ENCODE measurements at regions not wholly inside any gene's neighbourhood (a gene's known extent, or its start where the extent isn't known, plus 50 kb on each side); places are given as distances from the start of the nearest gene placed in this dataset.

GRCh38 chr2:40043641-40044040 is 264.6 kb upstream of the THUMPD2 start:
- peak overlapping the region; percentile 89 for H3K4ac ChIP-seq (ENCODE audit: low read depth, low read length)
- peak overlapping the region; percentile 89 for H4K91ac ChIP-seq (ENCODE audit: insufficient read depth, low read depth, low read length)
- TF ChIP-seq CTCF (conservative IDR thresholded peaks at IDR 0.05; ENCODE audit: low read depth, low read length) (no peak), NFE2L2 (IDR thresholded peaks at IDR 0.05; ENCODE audit: low read depth, low read length) (no peak), CHD1 (IDR thresholded peaks at IDR 0.05; ENCODE audit: low read depth, low read length) (no peak), BHLHE40 (IDR thresholded peaks at IDR 0.05; ENCODE audit: low read depth, low read length) (no peak), FOS (IDR thresholded peaks at IDR 0.05; ENCODE audit: low read depth, low read length) (no peak), MXI1 (IDR thresholded peaks at IDR 0.05; ENCODE audit: borderline replicate concordance, low read depth, low read length) (no peak), RFX5 (IDR thresholded peaks at IDR 0.05; ENCODE audit: low read depth, low read length) (no peak), RCOR1 (IDR thresholded peaks at IDR 0.05; ENCODE audit: insufficient replicate concordance, low read length) (no peak), MAZ (IDR thresholded peaks at IDR 0.05; ENCODE audit: borderline replicate concordance, low read depth, low read length) (no peak), POLR2A (IDR thresholded peaks at IDR 0.05; ENCODE audit: low read depth, low read length) (no peak), USF2 (IDR thresholded peaks at IDR 0.05; ENCODE audit: low read depth, low read length) (no peak), SMC3 (IDR thresholded peaks at IDR 0.05; ENCODE audit: low read depth, low read length) (no peak)
- TF ChIP-seq, protein P1, sequence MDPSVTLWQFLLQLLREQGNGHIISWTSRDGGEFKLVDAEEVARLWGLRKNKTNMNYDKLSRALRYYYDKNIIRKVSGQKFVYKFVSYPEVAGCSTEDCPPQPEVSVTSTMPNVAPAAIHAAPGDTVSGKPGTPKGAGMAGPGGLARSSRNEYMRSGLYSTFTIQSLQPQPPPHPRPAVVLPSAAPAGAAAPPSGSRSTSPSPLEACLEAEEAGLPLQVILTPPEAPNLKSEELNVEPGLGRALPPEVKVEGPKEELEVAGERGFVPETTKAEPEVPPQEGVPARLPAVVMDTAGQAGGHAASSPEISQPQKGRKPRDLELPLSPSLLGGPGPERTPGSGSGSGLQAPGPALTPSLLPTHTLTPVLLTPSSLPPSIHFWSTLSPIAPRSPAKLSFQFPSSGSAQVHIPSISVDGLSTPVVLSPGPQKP (IDR thresholded peaks at IDR 0.05; ENCODE audit: borderline replicate concordance, low read depth, low read length) = no peak
- no peak overlapping the region for H3K23ac ChIP-seq (ENCODE audit: low read depth, low read length)
- BruUV-seq (replicated peaks) = no TSS peak
- no peaks in the 10 kb centered on the region for H4K20me1 ChIP-seq (ENCODE audit: insufficient read depth, low read length)
- no peaks in the 10 kb centered on the region for H3K9me3 ChIP-seq (ENCODE audit: control insufficient read depth, insufficient read depth, low read length)
- CTCF ChIA-PET = no interaction called here
- peak overlapping the region; percentile 91; the same call in 1 of the 2 replicates for H3K18ac ChIP-seq (ENCODE audit: low read depth, low read length)
- peak overlapping the region; percentile 92 for H3K14ac ChIP-seq (replicated peaks; ENCODE audit: low read depth, low read length)
- no peak overlapping the region; the same call in 1 of the 2 replicates for H3K27ac ChIP-seq (ENCODE audit: insufficient read depth, low read length)
- DNase-seq (no peak), ATAC-seq (ENCODE audit: low read depth) (no peak)
- H3K79me1 ChIP-seq (ENCODE audit: low read depth in 1 of 2, low read length in 2 of 2) = peaks cover 0 to 6% of the 10 kb centered on the region in 2 experiments; a peak in 1 of 4 replicates
- peak overlapping the region; percentile 99 for H4K5ac ChIP-seq (ENCODE audit: low read depth, low read length)
- no peak overlapping the region for H2AFZ ChIP-seq (replicated peaks; ENCODE audit: low read length, poor library complexity)
- intact Hi-C loops (cut with micrococcal nuclease) = no loop called here
- peak overlapping the region; percentile 61 to 64 for H4K8ac ChIP-seq (ENCODE audit: low read depth in 2 of 2, low read length in 2 of 2)
- 100% methylated on average over 1 of the region's 5 CpGs; no CpG with 5 or more reads in 1 of the 2 experiments for WGBS, 2 experiments (ENCODE audit: extremely low coverage in 2 of 2, insufficient read length in 1 of 2)
- no peaks in the 10 kb centered on the region for H3K27me3 ChIP-seq (ENCODE audit: control insufficient read depth, insufficient read depth, low read length)
- peak overlapping the region; percentile 92 for H2AK5ac ChIP-seq (ENCODE audit: low read depth, low read length)
- peaks cover 19% of the 10 kb centered on the region for H3K4me1 ChIP-seq (ENCODE audit: control insufficient read depth, insufficient read depth, low read length)
- in situ Hi-C loops (cut with MboI; ENCODE audit: low sequenced_read_pairs) = no loop called here
- H2AK9ac ChIP-seq (replicated peaks; ENCODE audit: low read depth, low read length, poor library complexity) = no peak overlapping the region
- peak overlapping the region; percentile 91; the same call in 2 of the 3 replicates for H2BK15ac ChIP-seq (ENCODE audit: low read depth, low read length)
- no peak overlapping the region for H3K9ac ChIP-seq (ENCODE audit: low read depth, low read length)
- H2BK20ac ChIP-seq (ENCODE audit: low read depth, low read length) = peak overlapping the region; percentile 96
- POLR2A ChIA-PET (ENCODE audit: unreplicated experiment) = no interaction called here
- dilution Hi-C loops (cut with HindIII; ENCODE audit: low sequenced_read_pairs, unreplicated experiment) = no loop called here
- no peak overlapping the region for H3K56ac ChIP-seq (ENCODE audit: extremely low read depth, insufficient read depth, low read length)
- H3K4me3 ChIP-seq (ENCODE audit: insufficient read depth, low read depth, low read length) = peak overlapping the region; percentile 29; the same call in 1 of the 2 replicates
- H2BK120ac ChIP-seq (ENCODE audit: low read depth, low read length) = peak overlapping the region; percentile 96
- peak overlapping the region; percentile 100 for H2BK5ac ChIP-seq (ENCODE audit: low read depth, low read length, poor library complexity, severe bottlenecking)
- peak overlapping the region; percentile 58; the same call in 1 of the 2 replicates for H3K4me2 ChIP-seq (ENCODE audit: low read depth, low read length)
- H3K9me1 ChIP-seq (ENCODE audit: insufficient read depth, low read length) = peaks cover 8% of the 10 kb centered on the region
- no peaks in the 10 kb centered on the region for H3K36me3 ChIP-seq (ENCODE audit: control insufficient read depth, insufficient read depth, low read length)
